ENCODE measurements at regions not wholly inside any gene's neighbourhood (a gene's known extent, or its start where the extent isn't known, plus 50 kb on each side); places are given as distances from the start of the nearest gene placed in this dataset.

DNA sequence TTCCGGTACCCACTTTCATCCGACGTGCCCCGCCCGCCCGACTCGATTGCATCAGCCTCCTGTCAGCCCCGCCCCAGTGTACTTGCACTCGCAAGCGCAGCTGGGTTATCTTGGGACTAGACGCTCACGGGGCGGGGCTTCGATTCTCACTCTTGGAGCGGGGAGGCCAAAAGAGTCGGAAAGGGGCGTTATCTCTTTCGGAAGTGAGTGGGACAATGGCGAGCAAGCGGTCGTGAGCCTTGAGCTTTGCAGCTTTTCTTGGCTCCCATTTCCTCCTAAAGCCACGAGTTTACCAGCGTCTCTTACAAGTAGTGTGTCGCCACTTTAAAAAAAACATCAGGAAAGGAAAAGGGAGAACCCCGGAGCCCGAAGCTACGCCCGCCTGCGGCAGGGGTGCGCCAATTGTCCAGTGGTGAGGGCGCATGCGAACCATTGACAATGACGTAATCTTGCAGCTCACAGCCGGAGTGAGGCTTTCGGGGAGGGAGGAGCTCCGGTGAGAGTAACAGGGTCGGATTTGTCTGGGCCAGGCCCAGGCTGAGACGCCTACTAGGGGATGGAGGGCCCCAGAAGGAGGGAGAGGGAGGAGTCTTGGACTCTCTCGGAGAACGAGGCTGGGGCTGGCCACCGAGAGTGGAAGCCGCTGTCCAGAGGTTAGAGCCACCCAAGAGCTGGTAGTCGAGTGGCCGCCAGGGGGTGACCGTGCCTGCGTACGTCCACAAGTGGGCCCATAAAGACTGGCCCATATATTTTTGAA, 109.5 kb downstream of the GNL3L start (continued):
- TF ChIP-seq CEBPG (CRISPR knock-in tag; IDR thresholded peaks at IDR 0.05) (peak; percentile 98), CEBPG (tag; conservative IDR thresholded peaks at IDR 0.05 in 1 of 2, IDR thresholded peaks at IDR 0.05 in 1 of 2) (peak; percentile 97 to 98), POLR2H (tag; IDR thresholded peaks at IDR 0.05; ENCODE audit: low read depth) (peak; percentile 90), HDAC1 (IDR thresholded peaks at IDR 0.05) (0 out of 4 replicates have a peak, but pooled peaks of 1 of the 2 experiments have one; percentile 18), HNRNPLL (IDR thresholded peaks at IDR 0.05; ENCODE audit: low read depth, low read length, poor library complexity, severe bottlenecking) (peak; percentile 88), TBP (optimal IDR thresholded peaks at IDR 0.05; ENCODE audit: low read depth, low read length) (peak; percentile 72), ZNF766 (CRISPR knock-in tag; conservative IDR thresholded peaks at IDR 0.05) (0 out of 2 replicates have a peak, but pooled peaks have one; percentile 18), ZFPM2 (CRISPR knock-in tag; IDR thresholded peaks at IDR 0.05) (no peak), ZNF124 (CRISPR knock-in tag; IDR thresholded peaks at IDR 0.05) (no peak), KDM1A (IDR thresholded peaks at IDR 0.05) (0 out of 4 replicates have a peak, but pooled peaks of 1 of the 2 experiments have one; percentile 15), MCM5 (IDR thresholded peaks at IDR 0.05; ENCODE audit: low read depth) (no peak), RCOR1 (IDR thresholded peaks at IDR 0.05; ENCODE audit: borderline replicate concordance in 1 of 2, low read depth in 2 of 2, low read length in 2 of 2) (peak in 1 of 2 experiments; percentile 72; a peak in 2 of 4 replicates), GABPA (tag; conservative IDR thresholded peaks at IDR 0.05; ENCODE audit: low read depth) (peak; percentile 55; the same call in 1 of the 2 replicates), HDAC3 (IDR thresholded peaks at IDR 0.05; ENCODE audit: borderline replicate concordance, partially characterized antibody) (peak; percentile 10), SMARCA4 (IDR thresholded peaks at IDR 0.05) (peak; percentile 22; the same call in 1 of the 2 replicates), CBFA2T3 (IDR thresholded peaks at IDR 0.05) (0 out of 2 replicates have a peak, but pooled peaks have one; percentile 32), SP1 (CRISPR knock-in tag; IDR thresholded peaks at IDR 0.05) (peak; percentile 85)
- TF ChIP-seq, protein P1, sequence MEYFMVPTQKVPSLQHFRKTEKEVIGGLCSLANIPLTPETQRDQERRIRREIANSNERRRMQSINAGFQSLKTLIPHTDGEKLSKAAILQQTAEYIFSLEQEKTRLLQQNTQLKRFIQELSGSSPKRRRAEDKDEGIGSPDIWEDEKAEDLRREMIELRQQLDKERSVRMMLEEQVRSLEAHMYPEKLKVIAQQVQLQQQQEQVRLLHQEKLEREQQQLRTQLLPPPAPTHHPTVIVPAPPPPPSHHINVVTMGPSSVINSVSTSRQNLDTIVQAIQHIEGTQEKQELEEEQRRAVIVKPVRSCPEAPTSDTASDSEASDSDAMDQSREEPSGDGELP (CRISPR knock-in tag; IDR thresholded peaks at IDR 0.05; ENCODE audit: borderline replicate concordance): peak; percentile 86
- TF ChIP-seq, protein P2, sequence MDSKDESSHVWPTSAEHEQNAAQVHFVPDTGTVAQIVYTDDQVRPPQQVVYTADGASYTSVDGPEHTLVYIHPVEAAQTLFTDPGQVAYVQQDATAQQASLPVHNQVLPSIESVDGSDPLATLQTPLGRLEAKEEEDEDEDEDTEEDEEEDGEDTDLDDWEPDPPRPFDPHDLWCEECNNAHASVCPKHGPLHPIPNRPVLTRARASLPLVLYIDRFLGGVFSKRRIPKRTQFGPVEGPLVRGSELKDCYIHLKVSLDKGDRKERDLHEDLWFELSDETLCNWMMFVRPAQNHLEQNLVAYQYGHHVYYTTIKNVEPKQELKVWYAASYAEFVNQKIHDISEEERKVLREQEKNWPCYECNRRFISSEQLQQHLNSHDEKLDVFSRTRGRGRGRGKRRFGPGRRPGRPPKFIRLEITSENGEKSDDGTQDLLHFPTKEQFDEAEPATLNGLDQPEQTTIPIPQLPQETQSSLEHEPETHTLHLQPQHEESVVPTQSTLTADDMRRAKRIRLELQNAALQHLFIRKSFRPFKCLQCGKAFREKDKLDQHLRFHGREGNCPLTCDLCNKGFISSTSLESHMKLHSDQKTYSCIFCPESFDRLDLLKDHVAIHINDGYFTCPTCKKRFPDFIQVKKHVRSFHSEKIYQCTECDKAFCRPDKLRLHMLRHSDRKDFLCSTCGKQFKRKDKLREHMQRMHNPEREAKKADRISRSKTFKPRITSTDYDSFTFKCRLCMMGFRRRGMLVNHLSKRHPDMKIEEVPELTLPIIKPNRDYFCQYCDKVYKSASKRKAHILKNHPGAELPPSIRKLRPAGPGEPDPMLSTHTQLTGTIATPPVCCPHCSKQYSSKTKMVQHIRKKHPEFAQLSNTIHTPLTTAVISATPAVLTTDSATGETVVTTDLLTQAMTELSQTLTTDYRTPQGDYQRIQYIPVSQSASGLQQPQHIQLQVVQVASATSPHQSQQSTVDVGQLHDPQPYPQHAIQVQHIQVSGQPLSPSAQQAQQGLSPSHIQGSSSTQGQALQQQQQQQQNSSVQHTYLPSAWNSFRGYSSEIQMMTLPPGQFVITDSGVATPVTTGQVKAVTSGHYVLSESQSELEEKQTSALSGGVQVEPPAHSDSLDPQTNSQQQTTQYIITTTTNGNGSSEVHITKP (IDR thresholded peaks at IDR 0.05; ENCODE audit: partially characterized antibody): peak; percentile 96
- TF ChIP-seq, protein P3, sequence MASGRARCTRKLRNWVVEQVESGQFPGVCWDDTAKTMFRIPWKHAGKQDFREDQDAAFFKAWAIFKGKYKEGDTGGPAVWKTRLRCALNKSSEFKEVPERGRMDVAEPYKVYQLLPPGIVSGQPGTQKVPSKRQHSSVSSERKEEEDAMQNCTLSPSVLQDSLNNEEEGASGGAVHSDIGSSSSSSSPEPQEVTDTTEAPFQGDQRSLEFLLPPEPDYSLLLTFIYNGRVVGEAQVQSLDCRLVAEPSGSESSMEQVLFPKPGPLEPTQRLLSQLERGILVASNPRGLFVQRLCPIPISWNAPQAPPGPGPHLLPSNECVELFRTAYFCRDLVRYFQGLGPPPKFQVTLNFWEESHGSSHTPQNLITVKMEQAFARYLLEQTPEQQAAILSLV (tag; IDR thresholded peaks at IDR 0.05): peak; percentile 89
- TF ChIP-seq, protein P4, sequence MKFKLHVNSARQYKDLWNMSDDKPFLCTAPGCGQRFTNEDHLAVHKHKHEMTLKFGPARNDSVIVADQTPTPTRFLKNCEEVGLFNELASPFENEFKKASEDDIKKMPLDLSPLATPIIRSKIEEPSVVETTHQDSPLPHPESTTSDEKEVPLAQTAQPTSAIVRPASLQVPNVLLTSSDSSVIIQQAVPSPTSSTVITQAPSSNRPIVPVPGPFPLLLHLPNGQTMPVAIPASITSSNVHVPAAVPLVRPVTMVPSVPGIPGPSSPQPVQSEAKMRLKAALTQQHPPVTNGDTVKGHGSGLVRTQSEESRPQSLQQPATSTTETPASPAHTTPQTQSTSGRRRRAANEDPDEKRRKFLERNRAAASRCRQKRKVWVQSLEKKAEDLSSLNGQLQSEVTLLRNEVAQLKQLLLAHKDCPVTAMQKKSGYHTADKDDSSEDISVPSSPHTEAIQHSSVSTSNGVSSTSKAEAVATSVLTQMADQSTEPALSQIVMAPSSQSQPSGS (CRISPR knock-in tag; IDR thresholded peaks at IDR 0.05): peak; percentile 53; the same call in 1 of the 2 replicates

Data from K562 (cell line).